DOHH2 (cell line): ENCODE measurements at regions not wholly inside any gene's neighbourhood (a gene's known extent, or its start where the extent isn't known, plus 50 kb on each side); places are given as distances from the start of the nearest gene placed in this dataset.

ENCODE experiments used
- H3F3A ChIP-seq: fragments of 200-600 bp; sonication (generic), shearing (Covaris generic); 2 replicates; pipeline ENCODE4 v1.6.0; 2016; ENCODE audit warnings: antibody characterized with exemption, mild to moderate bottlenecking; ENCODE audit not compliant: control insufficient read depth, insufficient read depth
- H3K27ac ChIP-seq: fragments of 200-600 bp; sonication (generic); 2 replicates; pipeline ENCODE4 v1.5.1; 2014; ENCODE audit warnings: low read depth, mild to moderate bottlenecking, low read length, moderate library complexity
- H3K27me3 ChIP-seq: fragments of 200-600 bp; sonication (generic); 2 replicates; pipeline ENCODE4 v1.6.1; 2014; ENCODE audit warnings: mild to moderate bottlenecking, low read length, mixed read lengths; ENCODE audit not compliant: control insufficient read depth
- H3K36me3 ChIP-seq: fragments of 200-600 bp; sonication (generic); 2 replicates; pipeline ENCODE4 v1.6.1; 2014; ENCODE audit warnings: mild to moderate bottlenecking, low read length, moderate library complexity, mixed read lengths; ENCODE audit not compliant: control insufficient read depth
- H3K4me1 ChIP-seq: fragments of 200-600 bp; sonication (generic); 2 replicates; pipeline ENCODE4 v1.6.1; 2014; ENCODE audit warnings: mild to moderate bottlenecking, low read length, mixed read lengths; ENCODE audit not compliant: control insufficient read depth
- H3K4me2 ChIP-seq: fragments of 200-600 bp; sonication (generic); 2 replicates; pipeline ENCODE4 v1.6.0; 2014; ENCODE audit warnings: mild to moderate bottlenecking, low read length, moderate library complexity
- H3K4me3 ChIP-seq: fragments of 200-600 bp; sonication (generic); 2 replicates; pipeline ENCODE4 v1.5.1; 2014; ENCODE audit warnings: mild to moderate bottlenecking, low read length, mixed read lengths
- H3K79me2 ChIP-seq: fragments of 200-600 bp; sonication (generic); 2 replicates; pipeline ENCODE4 v1.6.1; 2014; ENCODE audit warnings: mild to moderate bottlenecking, low read length, mixed read lengths; ENCODE audit not compliant: control insufficient read depth
- H3K9me2 ChIP-seq: fragments of 200-600 bp; sonication (generic); replicated peaks from 2 replicates; pipeline ENCODE4 v1.6.1; 2014; ENCODE audit warnings: mild to moderate bottlenecking, low read length, mixed read lengths; ENCODE audit not compliant: control insufficient read depth
- H3K9me3 ChIP-seq: fragments of 200-600 bp; sonication (generic); 2 replicates; pipeline ENCODE4 v1.6.1; 2014; ENCODE audit warnings: antibody characterized with exemption, low read length, mixed read lengths; ENCODE audit not compliant: control insufficient read depth, insufficient read depth
- H4K20me1 ChIP-seq: fragments of 200-600 bp; sonication (generic); 2 replicates; pipeline ENCODE4 v1.6.0; 2014; ENCODE audit warnings: low read depth, mild to moderate bottlenecking, antibody characterized with exemption, low read length, moderate library complexity; ENCODE audit not compliant: control insufficient read depth, insufficient read depth
- EZH2phosphoT487 ChIP-seq: fragments of 200-600 bp; sonication (generic); IDR thresholded peaks from 2 replicates; pipeline ENCODE4 v1.6.1; 2017; ENCODE audit warnings: borderline replicate concordance, mild to moderate bottlenecking, antibody characterized with exemption, low read length, moderate library complexity, mixed read lengths
- TF ChIP-seq, protein P1 (sequence below): fragments of 200-600 bp; sonication (generic); IDR thresholded peaks from one replicate; pipeline ENCODE4 v1.5.1; 2014; ENCODE audit warnings: antibody characterized with exemption, mild to moderate bottlenecking, low read depth, low read length; ENCODE audit not compliant: poor library complexity, severe bottlenecking

DNA sequence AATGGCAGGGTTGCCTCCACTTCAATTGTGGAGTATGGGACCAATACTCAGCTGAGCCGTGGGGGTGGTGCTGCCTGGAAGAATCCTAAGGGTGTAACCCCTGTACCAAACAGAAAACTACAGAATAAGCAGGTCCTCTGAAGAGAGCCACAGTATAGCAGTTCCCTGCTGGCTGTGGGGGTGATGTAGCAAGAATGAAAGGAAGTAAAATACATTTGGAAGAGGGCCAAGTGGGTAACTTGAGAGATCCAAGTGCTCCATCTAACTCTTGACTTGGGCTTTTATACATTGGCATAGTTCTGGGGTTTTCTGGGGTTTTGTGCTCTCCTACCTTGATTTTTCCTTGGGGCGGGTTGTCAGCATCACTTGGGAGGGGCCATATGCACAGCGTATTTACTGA is 341.4 kb downstream of the OTOL1 start:
- Histone ChIP-seq H3K36me3 (no peaks in the 10 kb centered on the region), H3K27ac (no peak overlapping the region), H3F3A (no peaks in the 10 kb centered on the region), H3K4me1 (no peaks in the 10 kb centered on the region), H3K9me3 (no peaks in the 10 kb centered on the region), H3K9me2 (no peaks in the 10 kb centered on the region), H3K27me3 (no peaks in the 10 kb centered on the region), H3K4me2 (no peak overlapping the region), H4K20me1 (no peaks in the 10 kb centered on the region), H3K79me2 (no peaks in the 10 kb centered on the region), H3K4me3 (no peak overlapping the region)
- TF ChIP-seq, protein P1, sequence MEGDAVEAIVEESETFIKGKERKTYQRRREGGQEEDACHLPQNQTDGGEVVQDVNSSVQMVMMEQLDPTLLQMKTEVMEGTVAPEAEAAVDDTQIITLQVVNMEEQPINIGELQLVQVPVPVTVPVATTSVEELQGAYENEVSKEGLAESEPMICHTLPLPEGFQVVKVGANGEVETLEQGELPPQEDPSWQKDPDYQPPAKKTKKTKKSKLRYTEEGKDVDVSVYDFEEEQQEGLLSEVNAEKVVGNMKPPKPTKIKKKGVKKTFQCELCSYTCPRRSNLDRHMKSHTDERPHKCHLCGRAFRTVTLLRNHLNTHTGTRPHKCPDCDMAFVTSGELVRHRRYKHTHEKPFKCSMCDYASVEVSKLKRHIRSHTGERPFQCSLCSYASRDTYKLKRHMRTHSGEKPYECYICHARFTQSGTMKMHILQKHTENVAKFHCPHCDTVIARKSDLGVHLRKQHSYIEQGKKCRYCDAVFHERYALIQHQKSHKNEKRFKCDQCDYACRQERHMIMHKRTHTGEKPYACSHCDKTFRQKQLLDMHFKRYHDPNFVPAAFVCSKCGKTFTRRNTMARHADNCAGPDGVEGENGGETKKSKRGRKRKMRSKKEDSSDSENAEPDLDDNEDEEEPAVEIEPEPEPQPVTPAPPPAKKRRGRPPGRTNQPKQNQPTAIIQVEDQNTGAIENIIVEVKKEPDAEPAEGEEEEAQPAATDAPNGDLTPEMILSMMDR, result no peak
- no peak for TF ChIP-seq EZH2phosphoT487

- no peaks in the 10 kb centered on the region for H3K27me3 ChIP-seq
- H3F3A ChIP-seq, result no peaks in the 10 kb centered on the region
- H3K9me2 ChIP-seq, result no peaks in the 10 kb centered on the region
- H3K4me2 ChIP-seq, result no peak overlapping the region
- H3K36me3 ChIP-seq, result no peaks in the 10 kb centered on the region
- H3K4me3 ChIP-seq, result no peak overlapping the region
- no peaks in the 10 kb centered on the region for H4K20me1 ChIP-seq
- no peak overlapping the region for H3K27ac ChIP-seq
- no peaks in the 10 kb centered on the region for H3K79me2 ChIP-seq
- TF ChIP-seq, protein P1, result no peak
- TF ChIP-seq EZH2phosphoT487, result no peak
- H3K4me1 ChIP-seq, result no peaks in the 10 kb centered on the region
- no peaks in the 10 kb centered on the region for H3K9me3 ChIP-seq
Observed at GRCh38 chr3:161848376-161848775, 351.8 kb downstream of the OTOL1 start.

- Histone ChIP-seq H3K4me1 (no peaks in the 10 kb centered on the region), H3K27me3 (no peaks in the 10 kb centered on the region), H3K9me3 (no peaks in the 10 kb centered on the region), H3K4me3 (no peak overlapping the region), H3K4me2 (no peak overlapping the region), H3F3A (no peaks in the 10 kb centered on the region), H3K27ac (no peak overlapping the region), H3K79me2 (no peaks in the 10 kb centered on the region), H3K36me3 (no peaks in the 10 kb centered on the region), H3K9me2 (no peaks in the 10 kb centered on the region), H4K20me1 (no peaks in the 10 kb centered on the region)
- TF ChIP-seq, protein P1, result peak; percentile 86
- no peak for TF ChIP-seq EZH2phosphoT487
Observed at GRCh38 chr3:161851941-161852566, 355.4 kb downstream of the OTOL1 start.
